ENCODE measurements at regions not wholly inside any gene's neighbourhood (a gene's known extent, or its start where the extent isn't known, plus 50 kb on each side); places are given as distances from the start of the nearest gene placed in this dataset.

- FAIRE-seq, result no peak
These were observed 84.7 kb downstream of the MRPL46 start for GRCh38 chr15:88382482-88382983.

DNA sequence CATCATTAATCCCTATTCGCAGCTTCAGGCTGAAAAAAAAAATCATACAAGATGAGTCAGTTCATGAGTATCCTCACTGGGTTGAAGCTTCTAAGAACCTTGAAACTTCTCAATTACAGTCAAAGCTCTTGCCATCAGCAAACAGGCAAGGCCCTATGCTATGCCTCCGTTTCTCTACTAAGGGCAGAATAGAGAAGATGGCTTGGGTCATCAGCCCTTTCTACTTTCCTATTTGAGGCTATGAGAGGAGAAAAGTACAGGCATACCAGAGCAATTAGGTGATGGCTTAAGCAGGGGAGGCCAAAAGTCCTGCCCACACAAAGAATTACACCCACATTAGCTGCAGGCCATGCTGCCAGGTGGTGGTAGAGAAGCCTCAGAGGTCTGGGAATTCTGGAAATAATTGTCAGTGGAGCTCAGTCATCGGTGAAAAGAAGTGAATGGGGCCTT is 89.0 kb downstream of the MRPL46 start:
- FAIRE-seq, result no peak

DNA sequence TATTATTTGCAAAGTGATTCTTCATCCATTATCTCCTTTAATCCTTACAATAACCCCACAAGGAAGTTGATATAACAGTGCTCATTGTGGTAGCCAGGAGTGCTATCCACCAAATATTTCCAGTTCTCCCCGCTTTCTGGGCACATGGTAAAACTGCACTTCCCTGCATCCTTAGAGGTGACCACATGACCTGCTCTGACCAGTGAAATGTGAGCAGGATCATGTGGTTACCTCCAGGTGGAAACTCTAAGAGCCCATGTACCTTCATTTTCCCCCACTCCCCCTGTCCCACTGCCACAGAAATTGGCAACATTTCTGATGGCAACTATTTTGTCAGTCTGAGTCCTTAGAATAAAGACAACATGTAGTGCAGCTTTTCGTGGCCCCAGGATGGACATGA is 89.7 kb downstream of the MRPL46 start:
- no peak for FAIRE-seq

DNA sequence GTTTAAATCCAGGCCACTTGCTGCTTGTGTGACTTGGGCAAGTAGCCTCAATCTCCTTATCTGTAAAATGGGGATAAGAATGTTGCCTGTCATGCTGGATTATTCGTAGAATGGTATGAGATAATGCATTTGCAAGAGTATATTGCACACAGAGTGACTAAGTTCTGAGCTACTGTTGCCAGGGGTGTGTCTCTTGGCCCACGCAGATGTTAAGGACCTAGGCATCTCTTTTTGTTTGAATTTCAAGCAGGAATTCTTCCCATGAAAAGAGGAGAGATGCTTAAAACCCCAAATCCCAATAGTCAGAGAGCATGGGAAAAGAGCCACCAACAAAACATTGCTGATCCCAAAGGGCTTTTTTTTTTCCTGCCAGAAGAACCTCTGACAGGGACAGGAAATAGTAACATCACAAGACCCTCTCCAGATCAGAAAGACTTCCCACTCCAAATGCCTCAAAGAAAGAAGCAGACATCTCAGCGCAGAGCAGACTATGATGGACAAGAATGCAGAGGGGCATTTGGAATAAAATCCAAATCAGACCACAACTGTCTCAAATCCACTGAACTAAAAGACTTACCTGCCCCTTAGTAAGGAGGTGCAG is 90.5 kb downstream of the MRPL46 start:
- no peak for FAIRE-seq

GRCh38 chr15:88375234-88375927 is 91.8 kb downstream of the MRPL46 start:
- FAIRE-seq, result no peak

GRCh38 chr15:88365124-88365523 is 102.1 kb downstream of the MRPL46 start:
- FAIRE-seq, result no peak

GRCh38 chr15:88348579-88349230 is 92.2 kb upstream of the NTRK3 start:
- FAIRE-seq, result no peak

DNA sequence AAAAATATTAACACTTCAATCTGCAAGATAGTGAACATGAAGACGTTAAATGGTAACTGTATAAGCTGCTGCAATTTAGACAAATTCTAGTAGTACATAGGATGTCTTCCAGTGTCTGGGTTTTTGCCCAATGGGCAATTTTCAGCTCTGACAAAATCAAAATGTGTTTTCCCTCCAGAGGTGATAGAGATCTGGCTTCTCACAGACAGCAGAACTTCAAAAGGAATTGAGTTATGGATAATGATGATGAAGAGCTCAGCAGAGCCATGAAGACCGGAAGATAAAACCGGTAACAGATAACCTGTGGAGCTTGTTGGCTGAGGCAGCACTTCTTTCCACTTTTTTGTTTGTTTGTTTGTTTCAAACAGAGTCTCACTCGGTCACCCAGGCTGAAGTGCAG is 89.4 kb upstream of the NTRK3 start:
- no peak for FAIRE-seq

- no peak for FAIRE-seq
These were observed 88.2 kb upstream of the NTRK3 start for GRCh38 chr15:88344786-88345185.

GRCh38 chr15:88342666-88343065 is 86.1 kb upstream of the NTRK3 start:
- no peak for FAIRE-seq

DNA sequence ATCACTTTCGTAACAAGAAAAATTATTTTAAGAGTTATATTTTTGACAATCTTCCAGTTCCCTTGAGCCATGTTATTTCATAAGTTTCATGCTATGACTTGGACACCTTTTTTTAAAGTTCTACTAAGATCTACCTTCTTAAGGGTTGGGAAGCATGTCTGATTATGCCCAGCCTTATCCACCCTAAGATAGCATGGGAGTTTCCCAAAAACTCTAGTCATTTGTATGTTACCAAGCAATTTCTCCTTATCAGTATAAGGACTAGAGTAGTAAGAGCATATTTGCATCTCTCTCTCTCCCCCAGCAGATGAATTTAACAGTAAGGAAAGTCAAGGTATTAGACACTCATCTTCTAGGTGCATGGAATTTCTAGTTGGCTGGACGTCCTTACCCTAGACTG is 85.1 kb upstream of the NTRK3 start:
- FAIRE-seq, result no peak

- FAIRE-seq, result no peak
These were observed 84.5 kb upstream of the NTRK3 start for GRCh38 chr15:88341006-88341405.

DNA sequence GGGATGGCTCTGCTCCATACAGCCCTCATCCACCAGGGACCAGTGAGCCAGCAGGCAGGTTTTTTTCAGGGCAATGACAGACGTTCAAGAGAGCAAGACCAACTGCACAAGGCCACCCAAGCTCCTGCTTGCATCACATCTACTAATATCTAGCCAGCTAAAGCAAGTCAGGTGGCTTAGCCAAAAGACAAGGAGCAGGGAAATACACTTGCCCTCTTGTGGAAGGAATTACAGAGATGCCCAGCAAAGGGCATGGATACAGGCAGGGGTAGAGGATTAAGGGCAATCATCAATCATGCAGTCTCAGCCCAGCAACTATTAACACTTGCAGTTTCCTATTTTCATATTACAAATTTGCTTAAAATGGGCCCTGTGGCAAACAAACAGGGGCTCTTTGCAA is 81.5 kb upstream of the NTRK3 start:
- FAIRE-seq, result no peak

- FAIRE-seq, result no peak
These were observed 78.5 kb upstream of the NTRK3 start for GRCh38 chr15:88335074-88335473.

DNA sequence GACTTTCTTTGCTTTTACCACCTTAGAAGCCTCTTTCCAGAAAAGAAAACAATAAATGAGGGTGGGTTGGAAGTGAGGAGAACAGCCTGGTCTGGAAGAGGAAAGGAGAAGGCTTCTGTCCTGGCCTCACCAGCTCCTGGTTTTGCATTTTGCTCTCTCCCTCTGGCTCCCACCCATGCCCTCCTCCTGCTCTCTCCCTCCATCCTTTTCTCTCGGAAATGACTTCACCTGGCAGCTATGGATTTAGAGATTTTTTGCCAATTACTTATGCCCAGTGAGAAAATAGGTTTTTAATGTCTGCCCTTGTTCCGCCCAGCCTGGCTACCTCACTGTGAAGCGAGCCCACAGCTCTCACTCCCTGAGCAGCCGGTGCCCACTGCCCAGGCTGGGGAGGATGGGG is 77.9 kb upstream of the NTRK3 start:
- no peak for FAIRE-seq

DNA sequence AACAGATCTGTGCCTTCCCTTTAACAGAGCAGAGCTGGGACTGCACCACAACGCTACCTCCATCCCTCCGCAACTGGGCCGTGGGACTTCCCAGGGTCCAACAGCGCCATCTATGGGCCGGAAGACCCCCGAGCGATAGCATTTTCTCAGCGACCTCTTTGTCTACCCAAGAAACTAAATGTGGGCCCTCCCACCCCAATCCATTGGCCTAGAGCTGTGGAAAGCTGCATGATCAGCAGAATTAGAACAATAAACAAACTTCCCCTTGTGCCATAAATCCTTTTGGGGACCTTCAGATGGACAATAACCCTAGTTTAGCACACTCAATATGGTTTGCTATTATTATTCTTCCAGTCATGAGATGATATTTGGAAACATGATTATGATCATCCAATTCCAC is 74.8 kb upstream of the NTRK3 start:
- no peak for FAIRE-seq

DNA sequence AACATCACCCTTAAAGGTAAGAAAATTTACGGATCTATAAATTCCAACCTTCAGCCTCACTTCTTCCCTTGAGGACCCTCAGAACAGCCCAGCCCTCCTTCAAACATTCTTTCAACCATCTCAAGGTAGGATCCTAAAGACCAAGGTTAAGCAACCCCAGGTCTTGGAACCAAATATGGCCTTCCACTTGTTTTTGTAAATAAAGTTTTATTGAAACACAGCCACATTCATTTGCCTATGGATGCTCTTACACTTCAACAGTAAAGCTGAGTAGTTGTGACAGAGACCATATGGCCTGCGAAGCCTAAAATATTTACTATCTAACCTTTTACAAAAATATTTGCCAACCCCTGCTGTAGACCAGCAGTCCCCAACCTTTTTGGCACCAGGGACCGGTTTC is 70.4 kb upstream of the NTRK3 start:
- FAIRE-seq, result no peak

- FAIRE-seq, result no peak
These were observed 68.2 kb upstream of the NTRK3 start for GRCh38 chr15:88324741-88325065.

- no peak for FAIRE-seq
These were observed 67.6 kb upstream of the NTRK3 start for GRCh38 chr15:88323976-88324740.

DNA sequence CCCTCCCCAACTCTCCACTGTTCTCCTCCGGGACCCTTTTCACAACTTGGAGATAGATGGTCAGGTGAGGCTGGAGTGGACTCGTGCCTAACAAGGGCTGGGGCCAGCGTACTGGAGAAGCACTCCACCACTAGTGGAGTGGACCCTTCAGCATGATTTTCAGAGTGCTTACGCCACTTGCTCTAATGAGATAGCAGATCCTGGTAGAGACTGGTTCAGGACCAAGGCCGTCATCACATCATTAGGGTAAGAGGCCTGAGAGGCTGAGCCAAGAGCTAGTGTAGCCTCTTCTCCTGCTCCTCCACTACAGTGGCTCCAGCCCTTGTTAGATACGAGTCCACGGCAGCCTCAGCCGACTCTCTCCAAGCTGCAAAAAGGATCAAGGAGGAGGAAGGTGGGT is 66.9 kb upstream of the NTRK3 start:
- FAIRE-seq, result no peak

DNA sequence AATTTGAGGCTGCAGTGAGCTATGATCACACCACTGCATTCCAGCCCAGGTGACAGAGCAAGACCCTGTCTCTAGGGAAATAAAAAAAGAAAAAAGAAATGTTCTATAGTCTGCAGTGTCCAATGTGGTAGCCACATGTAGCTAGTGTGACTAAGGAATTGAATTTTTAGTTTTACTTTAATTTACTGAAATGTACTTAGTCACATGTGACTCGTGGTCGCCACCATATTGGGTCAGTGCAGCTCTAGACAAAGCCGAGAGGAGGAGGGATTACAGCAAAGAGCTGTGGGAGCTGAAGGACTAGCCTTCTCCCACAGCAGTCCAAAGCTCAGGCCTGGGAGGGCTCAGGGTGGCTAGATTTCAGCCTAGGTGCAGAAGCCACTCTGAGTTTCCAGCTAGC is 65.9 kb upstream of the NTRK3 start:
- no peak for FAIRE-seq

GRCh38 chr15:88321271-88321670 is 64.7 kb upstream of the NTRK3 start:
- FAIRE-seq, result no peak

- FAIRE-seq, result no peak
These were observed 60.0 kb upstream of the NTRK3 start for GRCh38 chr15:88316586-88316985.

All from endometrium (tissue), 2 donors.